Endothelial cell of umbilical vein (primary cell): ENCODE measurements at regions not wholly inside any gene's neighbourhood (a gene's known extent, or its start where the extent isn't known, plus 50 kb on each side); places are given as distances from the start of the nearest gene placed in this dataset.

ENCODE experiments used
- BruUV-seq: library from RNA; stranded (reverse); fragments of 400-500 nt; replicated peaks from 2 replicates; lab custom pipeline; 2021; lab: Mats Ljungman, UMichigan
- CTCF ChIA-PET: fragments of 300-600, 350-600 bp; sonication (Branson Sonifier 250); formaldehyde crosslinking; loops from one replicate; lab custom pipeline; 2021; ENCODE audit warnings: antibody characterized with exemption, inconsistent platforms; lab: Charles Lee
- POLR2A ChIA-PET: fragments of 300-600, 350-600 bp; sonication (Branson Sonifier 250); formaldehyde crosslinking; loops from one replicate; lab custom pipeline; 2021; ENCODE audit warnings: antibody characterized with exemption, inconsistent platforms; lab: Charles Lee
- DNase-seq: peaks from one replicate; pipeline ENCODE4 v3.0.0-alpha.2; 2011; ENCODE audit warnings: low read depth, low spot score
- FAIRE-seq: peaks from 2 replicates; lab custom pipeline; 2011; peaks lifted over from hg19 to GRCh38; lab: Jason Lieb, UNC
- H2AFZ ChIP-seq: 2 replicates; pipeline ENCODE4 v1.6.0; 2012; ENCODE audit warnings: low read depth, low read length, control low read depth, inconsistent platforms
- H3K27ac ChIP-seq: 2 replicates; pipeline ENCODE4 v1.5.1; 2011; ENCODE audit warnings: low read depth, mild to moderate bottlenecking, control low read depth, low read length, moderate library complexity; ENCODE audit not compliant: insufficient read depth
- H3K27me3 ChIP-seq, 2 experiments: 2 replicates each; pipeline versions ENCODE4 v1.6.0 to v1.6.1; 2011; ENCODE audit warnings: low read length in 2 of 2, mixed read lengths in 1 of 2; ENCODE audit not compliant: control insufficient read depth in 2 of 2, insufficient read depth in 2 of 2
- H3K36me3 ChIP-seq, 2 experiments: 2 replicates in 1 of 2; 3 replicates in 1 of 2; pipeline ENCODE4 v1.5.1; 2011; ENCODE audit warnings: low read length in 2 of 2, mild to moderate bottlenecking in 1 of 2, moderate library complexity in 1 of 2; ENCODE audit not compliant: control insufficient read depth in 2 of 2, insufficient read depth in 2 of 2; ENCODE audit errors: extremely low read depth in 1 of 2
- H3K4me1 ChIP-seq: 3 replicates; pipeline ENCODE4 v1.5.1; 2011; ENCODE audit warnings: mild to moderate bottlenecking, low read length; ENCODE audit not compliant: control insufficient read depth, insufficient read depth; ENCODE audit errors: extremely low read depth
- H3K4me2 ChIP-seq: 2 replicates; pipeline ENCODE4 v1.6.1; 2011; ENCODE audit warnings: low read length, control low read depth, mixed read lengths; ENCODE audit not compliant: insufficient read depth
- H3K4me3 ChIP-seq, 3 experiments: fragments of 200-600 bp in 1 of 3; sonication (generic), shearing (Covaris generic) in 1 of 3; replicated peaks in 1 of 3; 2 replicates each; pipeline ENCODE4 v1.5.1; 2011 to 2016; ENCODE audit warnings: control low read depth in 3 of 3, low read length in 3 of 3, mild to moderate bottlenecking in 2 of 3, inconsistent platforms in 1 of 3, low read depth in 1 of 3, moderate library complexity in 1 of 3; ENCODE audit not compliant: insufficient read depth in 1 of 3
- H3K79me2 ChIP-seq: 2 replicates; pipeline ENCODE4 v1.6.0; 2012; ENCODE audit warnings: low read length, inconsistent platforms; ENCODE audit not compliant: control insufficient read depth, insufficient read depth
- H3K9ac ChIP-seq: replicated peaks from 2 replicates; pipeline ENCODE3; 2011; ENCODE audit warnings: low read length, control low read depth; ENCODE audit not compliant: insufficient read depth; ENCODE audit errors: extremely low read depth
- H3K9me1 ChIP-seq: replicated peaks from 3 replicates; pipeline ENCODE4 v1.6.0; 2011; ENCODE audit warnings: mild to moderate bottlenecking, low read length; ENCODE audit not compliant: control insufficient read depth, insufficient read depth; ENCODE audit errors: extremely low read depth
- H3K9me3 ChIP-seq: replicated peaks from 2 replicates; pipeline ENCODE4 v1.5.1; 2012; ENCODE audit warnings: low read length, inconsistent platforms; ENCODE audit not compliant: control insufficient read depth, insufficient read depth
- H4K20me1 ChIP-seq: replicated peaks from 2 replicates; pipeline ENCODE3; 2011; ENCODE audit warnings: mild to moderate bottlenecking, low read length; ENCODE audit not compliant: control insufficient read depth, insufficient read depth; ENCODE audit errors: extremely low read depth
- EZH2 ChIP-seq: IDR thresholded peaks from 2 replicates; pipeline ENCODE4 v1.6.1; 2012; ENCODE audit warnings: borderline replicate concordance, low read depth, mild to moderate bottlenecking, moderate library complexity, low read length, inconsistent platforms; ENCODE audit not compliant: severe bottlenecking
- FOS ChIP-seq: IDR thresholded peaks from 2 replicates; pipeline ENCODE4 v1.6.1; 2011; ENCODE audit warnings: mild to moderate bottlenecking, low read length, moderate library complexity, borderline replicate concordance; ENCODE audit not compliant: insufficient read depth
- GATA2 ChIP-seq: IDR thresholded peaks from 2 replicates; pipeline ENCODE4 v1.7.0; 2011; ENCODE audit warnings: low read depth, mild to moderate bottlenecking, moderate library complexity, mixed read lengths, low read length; ENCODE audit not compliant: insufficient read length, insufficient read depth
- JUN ChIP-seq: IDR thresholded peaks from 2 replicates; pipeline ENCODE4 v1.6.1; 2011; ENCODE audit warnings: borderline replicate concordance, low read depth; ENCODE audit not compliant: insufficient read length, insufficient read depth
- MYC ChIP-seq: IDR thresholded peaks from one replicate; pipeline ENCODE4 v1.6.1; 2011; ENCODE audit warnings: mild to moderate bottlenecking, low read depth, low read length
- POLR2A ChIP-seq: IDR thresholded peaks from 2 replicates; pipeline ENCODE4 v1.6.1; 2012; ENCODE audit warnings: low read depth, mild to moderate bottlenecking, control low read depth, low read length
- POLR2AphosphoS5 ChIP-seq: IDR thresholded peaks from 2 replicates; pipeline ENCODE4 v1.6.1; 2012; ENCODE audit warnings: low read depth, mild to moderate bottlenecking, control low read depth, low read length, moderate library complexity; ENCODE audit not compliant: insufficient read depth
- dilution Hi-C: fragments of 300-500 bp; cut with MboI; formaldehyde crosslinking; loops from one replicate; pipeline ENCODE4 v1.15.0; 2019; ENCODE audit warnings: low sequenced_read_pairs; ENCODE audit not compliant: extremely low pct_ligation_motif_present
- intact Hi-C: fragments of 100-400 bp; cut with micrococcal nuclease; formaldehyde crosslinking; loops from one replicate; pipeline ENCODE4 v1.10.0; 2022
- TF ChIP-seq, protein P1 (sequence below): IDR thresholded peaks from 2 replicates; pipeline ENCODE4 v1.6.1; 2011; ENCODE audit not compliant: insufficient read depth, insufficient read length
- TF ChIP-seq, protein P2 (sequence below), 2 donors: IDR thresholded peaks; 1 replicate in 1 of 2; 2 replicates in 1 of 2; pipeline ENCODE4 v1.5.1; 2011; ENCODE audit warnings: low read length in 2 of 2, mild to moderate bottlenecking in 2 of 2, moderate library complexity in 2 of 2, control low read depth in 1 of 2, inconsistent platforms in 1 of 2, low read depth in 1 of 2; ENCODE audit not compliant: insufficient read depth in 1 of 2; ENCODE audit errors: extremely low read depth in 1 of 2

DNA sequence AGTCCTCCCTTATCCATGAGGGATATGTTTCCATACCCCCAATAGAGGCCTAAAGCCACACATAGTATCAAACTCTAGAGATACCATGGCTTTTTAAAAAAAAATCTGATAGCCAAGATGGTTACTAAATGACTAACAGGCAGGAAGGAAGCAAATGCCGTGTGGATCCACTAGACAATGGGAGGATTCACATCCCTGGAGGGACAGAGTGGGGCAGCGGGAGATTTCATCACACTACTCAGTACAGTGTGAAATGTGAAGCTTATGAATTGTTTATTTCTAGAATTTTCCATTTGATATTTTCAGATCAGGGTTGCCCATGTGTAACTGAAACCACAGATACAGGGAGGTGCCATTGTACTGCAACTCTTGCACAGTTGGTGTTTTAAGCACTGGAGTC, 826.6 kb downstream of the SQOR start:
- BruUV-seq, result no TSS peak
- CTCF ChIA-PET, result no interaction called here
- no peak overlapping the region for H2AFZ ChIP-seq
- no peaks in the 10 kb centered on the region for H3K36me3 ChIP-seq
- no peak overlapping the region for H3K9ac ChIP-seq
- no peaks in the 10 kb centered on the region for H4K20me1 ChIP-seq
- H3K4me2 ChIP-seq, result no peak overlapping the region
- TF ChIP-seq POLR2AphosphoS5 (no peak), MYC (no peak), JUN (no peak), EZH2 (no peak), POLR2A (no peak), GATA2 (no peak), FOS (no peak)
- TF ChIP-seq, protein P1, sequence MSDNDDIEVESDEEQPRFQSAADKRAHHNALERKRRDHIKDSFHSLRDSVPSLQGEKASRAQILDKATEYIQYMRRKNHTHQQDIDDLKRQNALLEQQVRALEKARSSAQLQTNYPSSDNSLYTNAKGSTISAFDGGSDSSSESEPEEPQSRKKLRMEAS, result no peak
- TF ChIP-seq, protein P2, sequence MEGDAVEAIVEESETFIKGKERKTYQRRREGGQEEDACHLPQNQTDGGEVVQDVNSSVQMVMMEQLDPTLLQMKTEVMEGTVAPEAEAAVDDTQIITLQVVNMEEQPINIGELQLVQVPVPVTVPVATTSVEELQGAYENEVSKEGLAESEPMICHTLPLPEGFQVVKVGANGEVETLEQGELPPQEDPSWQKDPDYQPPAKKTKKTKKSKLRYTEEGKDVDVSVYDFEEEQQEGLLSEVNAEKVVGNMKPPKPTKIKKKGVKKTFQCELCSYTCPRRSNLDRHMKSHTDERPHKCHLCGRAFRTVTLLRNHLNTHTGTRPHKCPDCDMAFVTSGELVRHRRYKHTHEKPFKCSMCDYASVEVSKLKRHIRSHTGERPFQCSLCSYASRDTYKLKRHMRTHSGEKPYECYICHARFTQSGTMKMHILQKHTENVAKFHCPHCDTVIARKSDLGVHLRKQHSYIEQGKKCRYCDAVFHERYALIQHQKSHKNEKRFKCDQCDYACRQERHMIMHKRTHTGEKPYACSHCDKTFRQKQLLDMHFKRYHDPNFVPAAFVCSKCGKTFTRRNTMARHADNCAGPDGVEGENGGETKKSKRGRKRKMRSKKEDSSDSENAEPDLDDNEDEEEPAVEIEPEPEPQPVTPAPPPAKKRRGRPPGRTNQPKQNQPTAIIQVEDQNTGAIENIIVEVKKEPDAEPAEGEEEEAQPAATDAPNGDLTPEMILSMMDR (IDR thresholded peaks at IDR 0.05; ENCODE audit: extremely low read depth in 1 of 2, insufficient read depth in 1 of 2, low read depth in 1 of 2, low read length in 2 of 2), result no peak
- no peaks in the 10 kb centered on the region for H3K79me2 ChIP-seq
- H3K27me3 ChIP-seq, result no peaks in the 10 kb centered on the region
- no peaks in the 10 kb centered on the region for H3K9me3 ChIP-seq
- intact Hi-C loops (no loop called here), dilution Hi-C loops (no loop called here)
- H3K4me3 ChIP-seq, result no peak overlapping the region
- H3K9me1 ChIP-seq, result no peaks in the 10 kb centered on the region
- no peak overlapping the region for H3K27ac ChIP-seq
- H3K4me1 ChIP-seq, result no peaks in the 10 kb centered on the region
- FAIRE-seq, result no peak
- POLR2A ChIA-PET, result no interaction called here
- no peak for DNase-seq
